Neural progenitor cell (in vitro differentiated cells): ENCODE measurements at regions not wholly inside any gene's neighbourhood (a gene's known extent, or its start where the extent isn't known, plus 50 kb on each side); places are given as distances from the start of the nearest gene placed in this dataset.
A peak's percentile ranks its signal among the peaks of the same experiment; 100 is the strongest.

Experiments
- DNase-seq: peaks from one replicate; pipeline ENCODE4 v3.0.0-alpha.2; 2016; ENCODE audit warnings: low spot score
- H2AFZ ChIP-seq: fragments of 200-600 bp; sonication (generic); replicated peaks from 2 replicates; pipeline ENCODE4 v1.6.1; 2016; ENCODE audit warnings: antibody characterized with exemption
- H3F3A ChIP-seq: fragments of 200-600 bp; sonication (generic); 2 replicates; pipeline ENCODE4 v1.6.1; 2016; ENCODE audit warnings: antibody characterized with exemption, low read depth
- H3K27ac ChIP-seq: fragments of 200-600 bp; sonication (generic); 2 replicates; pipeline ENCODE4 v1.5.1; 2016; ENCODE audit warnings: mild to moderate bottlenecking
- H3K27me3 ChIP-seq: fragments of 200-600 bp; sonication (generic); 2 replicates; pipeline ENCODE4 v1.6.1; 2016; ENCODE audit warnings: mild to moderate bottlenecking, moderate library complexity
- H3K36me3 ChIP-seq: fragments of 200-600 bp; sonication (generic); 2 replicates; pipeline ENCODE4 v1.5.1; 2016
- H3K4me1 ChIP-seq: fragments of 200-600 bp; sonication (generic); 2 replicates; pipeline ENCODE4 v1.6.1; 2016; ENCODE audit warnings: mixed run types
- H3K4me2 ChIP-seq: fragments of 200-600 bp; sonication (generic); 2 replicates; pipeline ENCODE4 v1.6.1; 2016
- H3K4me3 ChIP-seq: fragments of 200-600 bp; sonication (generic); 2 replicates; pipeline ENCODE4 v1.5.1; 2016
- H3K79me2 ChIP-seq: fragments of 200-600 bp; sonication (generic); 2 replicates; pipeline ENCODE4 v1.6.1; 2016; ENCODE audit warnings: low read depth
- H3K9ac ChIP-seq: fragments of 200-600 bp; sonication (generic); 2 replicates; pipeline ENCODE4 v1.6.1; 2016
- H3K9me3 ChIP-seq: fragments of 200-600 bp; sonication (generic); 2 replicates; pipeline ENCODE4 v1.5.1; 2016; ENCODE audit warnings: low read depth
- H4K20me1 ChIP-seq: fragments of 200-600 bp; sonication (generic); 2 replicates; pipeline ENCODE4 v1.6.1; 2016; ENCODE audit warnings: low read depth
- H3K27ac Mint-ChIP-seq: 3 replicates; pipeline ENCODE4 v1.8.0; 2021; ENCODE audit warnings: mixed read lengths
- H3K27me3 Mint-ChIP-seq: 2 replicates; pipeline ENCODE4 v1.8.0; 2022; ENCODE audit warnings: low read depth, mild to moderate bottlenecking, inconsistent platforms, moderate library complexity, mixed read lengths; ENCODE audit not compliant: insufficient read depth
- H3K36me3 Mint-ChIP-seq: 3 replicates; pipeline ENCODE4 v1.8.0; 2021; ENCODE audit warnings: mixed read lengths
- H3K4me1 Mint-ChIP-seq: 3 replicates; pipeline ENCODE4 v1.8.0; 2021; ENCODE audit warnings: mixed read lengths
- H3K4me3 Mint-ChIP-seq: 3 replicates; pipeline ENCODE4 v1.8.0; 2021; ENCODE audit warnings: mild to moderate bottlenecking, moderate library complexity, mixed read lengths
- H3K9me3 Mint-ChIP-seq: 3 replicates; pipeline ENCODE4 v1.8.0; 2020; ENCODE audit warnings: mixed read lengths
- EZH2 ChIP-seq: fragments of 200-600 bp; sonication (generic); IDR thresholded peaks from 2 replicates; pipeline ENCODE4 v1.6.1; 2017; ENCODE audit warnings: antibody characterized with exemption, mild to moderate bottlenecking, moderate library complexity
- EZH2phosphoT487 ChIP-seq: fragments of 200-600 bp; sonication (generic); IDR thresholded peaks from 2 replicates; pipeline ENCODE4 v1.6.1; 2017; ENCODE audit warnings: antibody characterized with exemption
- TF ChIP-seq, protein P1 (sequence below): fragments of 200-600 bp; sonication (generic); IDR thresholded peaks from 2 replicates; pipeline ENCODE4 v1.5.1; 2017; ENCODE audit warnings: antibody characterized with exemption, mild to moderate bottlenecking

DNA sequence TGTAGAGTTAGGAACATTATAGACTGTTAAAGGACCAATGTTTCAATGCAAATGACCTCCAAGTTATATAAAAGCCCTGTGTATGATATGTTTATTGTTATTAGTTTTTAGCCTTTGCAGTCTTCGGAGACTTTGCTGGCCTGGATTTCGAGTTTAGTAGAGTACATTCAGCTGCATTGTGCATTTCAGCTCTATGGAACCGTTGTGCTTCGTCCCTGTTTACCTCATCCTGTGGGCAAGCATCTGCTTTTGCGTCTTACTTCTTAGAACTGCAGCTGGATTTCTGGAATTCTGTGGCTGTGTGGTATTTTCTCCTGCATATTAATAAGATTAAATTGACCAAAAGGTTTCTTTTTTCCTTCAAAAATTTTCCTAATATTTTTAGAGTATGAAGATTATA, 138.6 kb downstream of the KCNRG start:
- no peak for DNase-seq
- Histone ChIP-seq H3K4me2 (no peak overlapping the region), H2AFZ (no peak overlapping the region), H3K79me2 (no peaks in the 10 kb centered on the region), H3K27ac (no peak overlapping the region), H3F3A (no peaks in the 10 kb centered on the region), H3K4me1 (peaks cover 9% of the 10 kb centered on the region), H3K36me3 (no peaks in the 10 kb centered on the region), H3K4me3 (no peak overlapping the region), H3K9ac (no peak overlapping the region), H3K27me3 (no peaks in the 10 kb centered on the region), H3K9me3 (no peaks in the 10 kb centered on the region), H4K20me1 (no peaks in the 10 kb centered on the region)
- H3K36me3 Mint-ChIP-seq, result no peaks in the 10 kb centered on the region
- H3K27ac Mint-ChIP-seq, result no peak overlapping the region
- peaks cover 68% of the 10 kb centered on the region for H3K4me1 Mint-ChIP-seq
- H3K9me3 Mint-ChIP-seq, result no peaks in the 10 kb centered on the region
- no peak overlapping the region for H3K4me3 Mint-ChIP-seq
- peaks cover under 1% of the 10 kb centered on the region for H3K27me3 Mint-ChIP-seq
- TF ChIP-seq EZH2 (no peak), EZH2phosphoT487 (no peak)
- TF ChIP-seq, protein P1, sequence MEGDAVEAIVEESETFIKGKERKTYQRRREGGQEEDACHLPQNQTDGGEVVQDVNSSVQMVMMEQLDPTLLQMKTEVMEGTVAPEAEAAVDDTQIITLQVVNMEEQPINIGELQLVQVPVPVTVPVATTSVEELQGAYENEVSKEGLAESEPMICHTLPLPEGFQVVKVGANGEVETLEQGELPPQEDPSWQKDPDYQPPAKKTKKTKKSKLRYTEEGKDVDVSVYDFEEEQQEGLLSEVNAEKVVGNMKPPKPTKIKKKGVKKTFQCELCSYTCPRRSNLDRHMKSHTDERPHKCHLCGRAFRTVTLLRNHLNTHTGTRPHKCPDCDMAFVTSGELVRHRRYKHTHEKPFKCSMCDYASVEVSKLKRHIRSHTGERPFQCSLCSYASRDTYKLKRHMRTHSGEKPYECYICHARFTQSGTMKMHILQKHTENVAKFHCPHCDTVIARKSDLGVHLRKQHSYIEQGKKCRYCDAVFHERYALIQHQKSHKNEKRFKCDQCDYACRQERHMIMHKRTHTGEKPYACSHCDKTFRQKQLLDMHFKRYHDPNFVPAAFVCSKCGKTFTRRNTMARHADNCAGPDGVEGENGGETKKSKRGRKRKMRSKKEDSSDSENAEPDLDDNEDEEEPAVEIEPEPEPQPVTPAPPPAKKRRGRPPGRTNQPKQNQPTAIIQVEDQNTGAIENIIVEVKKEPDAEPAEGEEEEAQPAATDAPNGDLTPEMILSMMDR, result no peak

DNA sequence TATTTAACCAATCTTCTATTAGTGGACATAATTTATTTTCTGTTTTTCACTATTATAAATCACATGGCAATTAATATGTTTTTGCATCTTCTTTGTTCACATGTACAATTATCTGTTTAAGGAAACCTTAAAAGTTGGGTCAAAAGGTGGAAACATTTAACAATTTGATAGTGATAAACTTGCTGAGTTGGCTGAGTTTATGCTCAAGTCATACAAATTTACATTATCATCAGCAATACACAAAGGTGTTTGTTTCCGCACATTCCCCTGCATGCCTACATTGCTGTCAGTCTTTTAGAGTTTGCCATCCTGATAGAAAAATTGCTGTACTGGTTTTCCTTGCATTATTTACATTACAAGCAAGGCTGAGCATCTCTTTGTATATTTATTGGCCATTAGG, 139.5 kb downstream of the KCNRG start:
- Mint-ChIP-seq H3K9me3 (no peaks in the 10 kb centered on the region), H3K4me3 (no peak overlapping the region), H3K36me3 (no peaks in the 10 kb centered on the region), H3K27ac (peak overlapping the region; percentile 47), H3K4me1 (peaks cover 69% of the 10 kb centered on the region), H3K27me3 (peaks cover 7% of the 10 kb centered on the region)
- no peak for TF ChIP-seq EZH2phosphoT487
- TF ChIP-seq, protein P1, result no peak
- no peak for TF ChIP-seq EZH2
- Histone ChIP-seq H3K36me3 (no peaks in the 10 kb centered on the region), H3K4me3 (no peak overlapping the region), H3K27ac (no peak overlapping the region), H3K27me3 (no peaks in the 10 kb centered on the region), H4K20me1 (no peaks in the 10 kb centered on the region), H3K9ac (no peak overlapping the region), H3F3A (no peaks in the 10 kb centered on the region), H3K4me1 (peaks cover 4% of the 10 kb centered on the region), H2AFZ (no peak overlapping the region), H3K9me3 (no peaks in the 10 kb centered on the region), H3K4me2 (no peak overlapping the region), H3K79me2 (no peaks in the 10 kb centered on the region)
- no peak for DNase-seq

DNA sequence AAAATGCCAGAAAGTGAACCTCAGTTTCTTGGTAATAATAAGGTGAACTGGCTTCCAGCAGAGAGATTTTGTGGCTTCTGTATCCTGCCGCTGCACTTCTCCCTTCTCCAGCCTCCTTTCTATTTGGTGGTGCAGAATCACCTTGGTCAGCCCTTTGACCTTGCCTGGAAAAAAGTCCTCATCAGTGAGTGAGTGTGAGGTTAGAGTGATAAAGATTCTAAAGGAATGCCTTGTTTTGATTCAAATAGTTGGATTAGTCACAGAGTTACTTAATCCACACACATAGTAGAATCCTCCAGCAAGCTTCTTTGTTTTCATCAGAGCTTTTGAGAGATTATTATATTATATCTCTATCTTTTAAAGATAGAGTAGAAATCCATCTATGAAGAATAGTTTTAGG, 140.9 kb downstream of the KCNRG start:
- Histone ChIP-seq H3K79me2 (no peaks in the 10 kb centered on the region), H2AFZ (no peak overlapping the region), H3K4me1 (no peaks in the 10 kb centered on the region), H3K4me3 (no peak overlapping the region), H3K4me2 (no peak overlapping the region), H3K9me3 (no peaks in the 10 kb centered on the region), H3K36me3 (no peaks in the 10 kb centered on the region), H3K27me3 (no peaks in the 10 kb centered on the region), H3F3A (no peaks in the 10 kb centered on the region), H3K27ac (no peak overlapping the region), H4K20me1 (no peaks in the 10 kb centered on the region), H3K9ac (no peak overlapping the region)
- peak overlapping the region; percentile 30 for H3K27ac Mint-ChIP-seq
- H3K9me3 Mint-ChIP-seq, result peaks cover 3% of the 10 kb centered on the region
- no peaks in the 10 kb centered on the region for H3K36me3 Mint-ChIP-seq
- no peak overlapping the region for H3K4me3 Mint-ChIP-seq
- H3K27me3 Mint-ChIP-seq, result peaks cover 10% of the 10 kb centered on the region
- DNase-seq, result no peak
- H3K4me1 Mint-ChIP-seq, result peaks cover 64% of the 10 kb centered on the region
- TF ChIP-seq EZH2 (no peak), EZH2phosphoT487 (no peak)
- TF ChIP-seq, protein P1, result no peak
